ENCODE measurements at regions not wholly inside any gene's neighbourhood (a gene's known extent, or its start where the extent isn't known, plus 50 kb on each side); places are given as distances from the start of the nearest gene placed in this dataset.

DNA sequence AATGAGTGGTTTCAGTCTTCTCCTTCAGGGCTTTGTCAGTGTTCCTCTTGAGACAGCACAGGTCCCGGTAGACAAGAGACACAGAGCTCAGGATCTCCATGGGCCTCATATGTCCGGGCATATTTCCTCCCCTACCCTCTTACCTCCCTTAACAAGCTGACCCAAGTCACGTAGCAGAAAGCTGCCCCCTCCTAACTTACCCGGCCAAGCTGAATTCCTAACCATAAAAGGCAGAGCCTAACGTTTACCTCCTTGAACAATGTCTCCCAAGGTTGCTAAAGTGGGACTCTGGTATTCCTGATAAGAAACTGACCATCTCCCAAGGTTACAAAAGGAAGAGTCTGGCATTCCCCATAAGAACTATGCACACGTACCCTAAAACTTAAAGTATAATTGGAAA lies 182.2 kb upstream of the USP15 start:
- TF ChIP-seq, protein P1, sequence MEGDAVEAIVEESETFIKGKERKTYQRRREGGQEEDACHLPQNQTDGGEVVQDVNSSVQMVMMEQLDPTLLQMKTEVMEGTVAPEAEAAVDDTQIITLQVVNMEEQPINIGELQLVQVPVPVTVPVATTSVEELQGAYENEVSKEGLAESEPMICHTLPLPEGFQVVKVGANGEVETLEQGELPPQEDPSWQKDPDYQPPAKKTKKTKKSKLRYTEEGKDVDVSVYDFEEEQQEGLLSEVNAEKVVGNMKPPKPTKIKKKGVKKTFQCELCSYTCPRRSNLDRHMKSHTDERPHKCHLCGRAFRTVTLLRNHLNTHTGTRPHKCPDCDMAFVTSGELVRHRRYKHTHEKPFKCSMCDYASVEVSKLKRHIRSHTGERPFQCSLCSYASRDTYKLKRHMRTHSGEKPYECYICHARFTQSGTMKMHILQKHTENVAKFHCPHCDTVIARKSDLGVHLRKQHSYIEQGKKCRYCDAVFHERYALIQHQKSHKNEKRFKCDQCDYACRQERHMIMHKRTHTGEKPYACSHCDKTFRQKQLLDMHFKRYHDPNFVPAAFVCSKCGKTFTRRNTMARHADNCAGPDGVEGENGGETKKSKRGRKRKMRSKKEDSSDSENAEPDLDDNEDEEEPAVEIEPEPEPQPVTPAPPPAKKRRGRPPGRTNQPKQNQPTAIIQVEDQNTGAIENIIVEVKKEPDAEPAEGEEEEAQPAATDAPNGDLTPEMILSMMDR (conservative IDR thresholded peaks at IDR 0.05 in 1 of 2, IDR thresholded peaks at IDR 0.05 in 1 of 2; ENCODE audit: low read depth in 1 of 2, low read length in 2 of 2) = no peak
- TF ChIP-seq EZH2 (IDR thresholded peaks at IDR 0.05; ENCODE audit: low read length, missing control alignments) = no peak
- no peak overlapping the region for H3K9ac ChIP-seq (ENCODE audit: insufficient read depth, low read length)
- H3K4me3 ChIP-seq (replicated peaks in 1 of 4; ENCODE audit: control extremely low read depth in 1 of 4, insufficient read depth in 1 of 4, low read depth in 3 of 4, low read length in 4 of 4) = no peak overlapping the region
- no peak overlapping the region for H3K4me2 ChIP-seq (ENCODE audit: extremely low read depth, insufficient read depth, low read length)
- no peaks in the 10 kb centered on the region for H3K4me1 ChIP-seq (ENCODE audit: control insufficient read depth, extremely low read depth, insufficient read depth, low read length)
- no peaks in the 10 kb centered on the region for H3K79me2 ChIP-seq (ENCODE audit: control insufficient read depth, insufficient read depth, low read length)
- no peak for DNase-seq (ENCODE audit: low read depth in 2 of 2)
- no peaks in the 10 kb centered on the region for H4K20me1 ChIP-seq (ENCODE audit: control insufficient read depth, extremely low read depth, insufficient read depth, low read length)
- no peaks in the 10 kb centered on the region for H3K27me3 ChIP-seq (ENCODE audit: control insufficient read depth, insufficient read depth, low read length)
- H3K36me3 ChIP-seq (ENCODE audit: control insufficient read depth, insufficient read depth, low read length) = no peaks in the 10 kb centered on the region
- H3K27ac ChIP-seq (ENCODE audit: insufficient read depth, low read length) = no peak overlapping the region
- H3K9me3 ChIP-seq (ENCODE audit: control insufficient read depth, insufficient read depth, low read depth, low read length) = no peaks in the 10 kb centered on the region
- no peak overlapping the region for H2AFZ ChIP-seq (ENCODE audit: low read length)

DNA sequence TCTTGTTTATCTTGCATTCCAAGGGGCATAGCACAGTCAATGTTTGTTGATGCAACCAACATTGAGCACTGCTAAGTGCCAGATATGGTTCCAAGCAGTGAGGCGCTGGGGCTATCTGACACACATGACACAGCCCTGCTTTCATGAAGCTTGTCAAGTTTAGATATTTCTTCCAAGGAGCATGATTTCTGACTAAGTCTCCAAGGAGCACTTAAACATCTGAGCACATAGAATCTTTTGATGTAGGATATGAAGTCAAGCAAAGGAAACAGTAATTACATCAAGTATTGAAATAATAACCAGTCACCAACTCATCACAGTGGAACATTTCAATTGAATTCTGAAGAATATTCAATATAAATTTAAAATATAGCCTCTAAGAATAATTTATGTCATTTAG lies 177.8 kb upstream of the USP15 start:
- Histone ChIP-seq H3K9me3 (ENCODE audit: control insufficient read depth, insufficient read depth, low read depth, low read length) (no peaks in the 10 kb centered on the region), H3K4me3 (replicated peaks in 1 of 4; ENCODE audit: control extremely low read depth in 1 of 4, insufficient read depth in 1 of 4, low read depth in 3 of 4, low read length in 4 of 4) (no peak overlapping the region), H3K9ac (ENCODE audit: insufficient read depth, low read length) (no peak overlapping the region), H2AFZ (ENCODE audit: low read length) (no peak overlapping the region), H3K79me2 (ENCODE audit: control insufficient read depth, insufficient read depth, low read length) (no peaks in the 10 kb centered on the region), H3K27ac (ENCODE audit: insufficient read depth, low read length) (no peak overlapping the region), H3K27me3 (ENCODE audit: control insufficient read depth, insufficient read depth, low read length) (no peaks in the 10 kb centered on the region), H4K20me1 (ENCODE audit: control insufficient read depth, extremely low read depth, insufficient read depth, low read length) (no peaks in the 10 kb centered on the region), H3K4me2 (ENCODE audit: extremely low read depth, insufficient read depth, low read length) (no peak overlapping the region), H3K36me3 (ENCODE audit: control insufficient read depth, insufficient read depth, low read length) (no peaks in the 10 kb centered on the region), H3K4me1 (ENCODE audit: control insufficient read depth, extremely low read depth, insufficient read depth, low read length) (no peaks in the 10 kb centered on the region)
- no peak for TF ChIP-seq EZH2 (IDR thresholded peaks at IDR 0.05; ENCODE audit: low read length, missing control alignments)
- TF ChIP-seq, protein P1 (conservative IDR thresholded peaks at IDR 0.05 in 1 of 2, IDR thresholded peaks at IDR 0.05 in 1 of 2; ENCODE audit: low read depth in 1 of 2, low read length in 2 of 2) = no peak
- DNase-seq (ENCODE audit: low read depth in 2 of 2) = no peak

DNA sequence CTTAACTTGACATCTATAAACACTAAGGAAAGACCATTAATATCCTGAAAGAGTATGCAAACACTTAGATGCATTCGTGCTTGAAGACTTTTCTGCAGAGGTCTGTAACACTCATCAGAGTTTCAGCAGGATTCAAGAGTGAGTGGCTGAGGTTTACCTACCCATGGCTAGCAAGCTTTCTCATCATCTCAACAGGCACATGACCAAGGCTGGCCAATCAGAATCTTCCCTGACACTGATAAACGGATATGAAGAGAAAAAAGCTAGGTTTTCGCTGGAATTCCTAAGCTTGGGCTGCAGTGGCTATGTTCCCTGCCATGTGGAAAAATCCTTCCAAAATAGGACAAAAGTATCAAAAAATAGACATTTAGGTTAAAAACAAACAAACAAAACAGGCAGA lies 162.1 kb upstream of the USP15 start:
- no peak overlapping the region for H2AFZ ChIP-seq (ENCODE audit: low read length)
- H3K4me1 ChIP-seq (ENCODE audit: control insufficient read depth, extremely low read depth, insufficient read depth, low read length) = no peaks in the 10 kb centered on the region
- H3K79me2 ChIP-seq (ENCODE audit: control insufficient read depth, insufficient read depth, low read length) = no peaks in the 10 kb centered on the region
- H4K20me1 ChIP-seq (ENCODE audit: control insufficient read depth, extremely low read depth, insufficient read depth, low read length) = no peaks in the 10 kb centered on the region
- no peak for DNase-seq (ENCODE audit: low read depth in 2 of 2)
- no peak overlapping the region for H3K9ac ChIP-seq (ENCODE audit: insufficient read depth, low read length)
- no peak overlapping the region for H3K27ac ChIP-seq (ENCODE audit: insufficient read depth, low read length)
- no peak overlapping the region for H3K4me3 ChIP-seq (replicated peaks in 1 of 4; ENCODE audit: control extremely low read depth in 1 of 4, insufficient read depth in 1 of 4, low read depth in 3 of 4, low read length in 4 of 4)
- H3K36me3 ChIP-seq (ENCODE audit: control insufficient read depth, insufficient read depth, low read length) = no peaks in the 10 kb centered on the region
- TF ChIP-seq, protein P1 (conservative IDR thresholded peaks at IDR 0.05 in 1 of 2, IDR thresholded peaks at IDR 0.05 in 1 of 2; ENCODE audit: low read depth in 1 of 2, low read length in 2 of 2) = no peak
- TF ChIP-seq EZH2 (IDR thresholded peaks at IDR 0.05; ENCODE audit: low read length, missing control alignments) = no peak
- H3K27me3 ChIP-seq (ENCODE audit: control insufficient read depth, insufficient read depth, low read length) = no peaks in the 10 kb centered on the region
- H3K4me2 ChIP-seq (ENCODE audit: extremely low read depth, insufficient read depth, low read length) = no peak overlapping the region
- H3K9me3 ChIP-seq (ENCODE audit: control insufficient read depth, insufficient read depth, low read depth, low read length) = no peaks in the 10 kb centered on the region

Measured in fibroblast of lung (primary cell).